ENCODE measurements at regions not wholly inside any gene's neighbourhood (a gene's known extent, or its start where the extent isn't known, plus 50 kb on each side); places are given as distances from the start of the nearest gene placed in this dataset.
"Not testable (repeated sequence)": the region's sequence is repeated elsewhere in the genome, so short reads cannot be mapped to it uniquely, and the experiment has no call there.

DNA sequence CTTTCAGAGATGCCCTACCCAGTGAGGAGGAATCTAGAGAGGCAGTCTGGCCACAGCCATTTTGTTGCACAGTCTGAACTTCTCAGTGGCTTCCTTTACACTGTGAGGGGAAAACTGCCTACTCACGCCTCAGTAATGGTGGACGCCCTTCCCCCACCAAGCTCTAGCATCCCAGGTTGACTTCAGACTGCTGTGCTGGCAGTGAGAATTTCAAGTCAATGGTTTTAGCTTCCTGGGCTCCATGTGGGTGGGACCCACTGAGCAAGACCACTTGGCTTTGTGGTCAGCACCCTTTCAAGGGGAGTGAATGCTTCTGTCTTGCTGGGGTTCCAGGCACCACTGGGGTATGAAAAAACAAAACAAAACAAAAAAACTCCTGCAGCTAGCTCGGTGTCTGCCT lies 663.2 kb upstream of the ZNF385D start:
- Histone ChIP-seq H3K4me1 (ENCODE audit: control insufficient read depth, insufficient read depth, low read length) (no peaks in the 10 kb centered on the region), H3K27ac (ENCODE audit: extremely low read depth, low read depth, low read length) (no peak overlapping the region), H3K4me3 (ENCODE audit: low read depth, low read length) (no peak overlapping the region), H3K9me3 (ENCODE audit: control insufficient read depth, insufficient read depth, low read depth, low read length) (no peaks in the 10 kb centered on the region), H3K36me3 (ENCODE audit: control insufficient read depth in 2 of 2, insufficient read depth in 1 of 2, low read length in 2 of 2) (no peaks in the 10 kb centered on the region)
- TF ChIP-seq ZIC2 (tag by site-specific recombination; IDR thresholded peaks at IDR 0.05) (no peak), ZNF555 (tag by site-specific recombination; conservative IDR thresholded peaks at IDR 0.05) (no peak), ZNF248 (tag by site-specific recombination; IDR thresholded peaks at IDR 0.05) (no peak), ZNF624 (tag by site-specific recombination; IDR thresholded peaks at IDR 0.05) (no peak), ZNF112 (tag by site-specific recombination; IDR thresholded peaks at IDR 0.05) (no peak)
- POLR2A ChIA-PET, result no interaction called here
- CTCF ChIA-PET, result no interaction called here

DNA sequence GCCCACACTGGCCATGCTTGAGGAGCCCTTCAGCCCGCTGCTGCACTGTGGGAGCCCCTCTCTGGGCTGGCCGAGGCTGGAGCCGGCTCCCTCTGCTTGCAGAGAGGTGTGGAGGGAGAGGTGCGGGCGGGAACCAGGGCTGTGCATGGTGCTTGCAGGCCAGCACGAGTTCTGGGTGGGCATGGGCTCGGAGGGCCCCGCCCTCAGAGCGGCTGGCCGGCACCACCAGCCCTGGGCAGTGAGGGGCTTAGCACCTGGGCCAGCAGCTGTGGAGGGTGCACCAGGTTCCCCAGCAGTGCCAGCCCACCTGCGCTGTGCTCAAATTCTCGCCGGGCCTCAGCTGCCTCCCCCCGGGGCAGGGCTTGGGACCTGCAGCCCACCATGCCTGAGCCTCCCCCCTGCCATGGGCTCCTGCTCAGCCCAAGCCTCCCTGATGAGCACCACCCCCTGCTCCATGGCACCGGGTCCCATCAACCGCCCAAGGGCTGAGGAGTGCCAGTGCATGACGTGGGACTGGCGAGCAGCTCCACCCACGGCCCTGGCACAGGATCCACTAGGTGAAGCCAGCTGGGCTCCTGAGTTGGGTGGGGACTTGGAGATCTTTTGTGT lies 665.9 kb upstream of the ZNF385D start:
- CTCF ChIA-PET; H3K27ac ChIP-seq (ENCODE audit: extremely low read depth, low read depth, low read length); H3K36me3 ChIP-seq (ENCODE audit: control insufficient read depth in 2 of 2, insufficient read depth in 1 of 2, low read length in 2 of 2); H3K4me1 ChIP-seq (ENCODE audit: control insufficient read depth, insufficient read depth, low read length); H3K4me3 ChIP-seq (ENCODE audit: low read depth, low read length); POLR2A ChIA-PET; H3K9me3 ChIP-seq (ENCODE audit: control insufficient read depth, insufficient read depth, low read depth, low read length): not testable (repeated sequence)

DNA sequence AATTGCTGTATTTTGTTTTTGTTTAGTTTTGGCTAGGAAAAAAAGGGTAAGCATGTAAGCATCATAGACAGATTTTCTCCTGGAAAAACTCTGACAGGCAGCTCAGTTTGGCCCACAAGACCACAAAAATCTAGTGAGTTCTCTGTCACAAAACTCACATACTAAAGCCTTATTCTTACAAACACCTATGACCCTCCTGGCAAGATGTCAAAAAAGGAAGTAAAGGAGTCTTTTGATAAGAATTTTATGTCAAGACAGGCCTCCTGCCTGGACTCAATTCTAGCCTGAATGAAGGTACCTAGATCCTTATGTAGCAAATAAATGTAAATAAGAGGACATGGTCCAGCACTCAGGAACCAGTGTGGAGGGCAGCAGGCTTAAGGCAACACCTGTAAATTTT lies 668.3 kb upstream of the ZNF385D start:
- CTCF ChIA-PET, result no interaction called here
- H3K4me1 ChIP-seq (ENCODE audit: control insufficient read depth, insufficient read depth, low read length), result no peaks in the 10 kb centered on the region
- H3K27ac ChIP-seq (ENCODE audit: extremely low read depth, low read depth, low read length), result no peak overlapping the region
- no peak overlapping the region for H3K4me3 ChIP-seq (ENCODE audit: low read depth, low read length)
- H3K36me3 ChIP-seq (ENCODE audit: control insufficient read depth in 2 of 2, insufficient read depth in 1 of 2, low read length in 2 of 2), result no peaks in the 10 kb centered on the region
- TF ChIP-seq ZNF660 (tag by site-specific recombination; IDR thresholded peaks at IDR 0.05) (no peak), ZNF302 (tag by site-specific recombination; IDR thresholded peaks at IDR 0.05; ENCODE audit: low read depth) (no peak), ZNF433 (tag by site-specific recombination; IDR thresholded peaks at IDR 0.05; ENCODE audit: low read depth) (no peak), ZNF529 (tag by site-specific recombination; IDR thresholded peaks at IDR 0.05; ENCODE audit: insufficient replicate concordance) (no peak), ZNF654 (tag by site-specific recombination; IDR thresholded peaks at IDR 0.05; ENCODE audit: low read depth) (no peak), ZNF133 (tag by site-specific recombination; IDR thresholded peaks at IDR 0.05) (no peak), MZF1 (tag by site-specific recombination; IDR thresholded peaks at IDR 0.05; ENCODE audit: borderline replicate concordance) (no peak), ZSCAN16 (tag by site-specific recombination; IDR thresholded peaks at IDR 0.05) (no peak), ZNF341 (tag by site-specific recombination; IDR thresholded peaks at IDR 0.05; ENCODE audit: low read depth) (no peak), ZNF510 (tag by site-specific recombination; IDR thresholded peaks at IDR 0.05; ENCODE audit: insufficient replicate concordance) (no peak), ZNF670 (tag by site-specific recombination; IDR thresholded peaks at IDR 0.05; ENCODE audit: low read depth) (no peak), ZNF777 (tag by site-specific recombination; IDR thresholded peaks at IDR 0.05; ENCODE audit: borderline replicate concordance) (no peak), ZNF354C (tag by site-specific recombination; IDR thresholded peaks at IDR 0.05; ENCODE audit: borderline replicate concordance, low read depth) (no peak), ZBTB1 (tag by site-specific recombination; IDR thresholded peaks at IDR 0.05) (no peak), KLF10 (tag by site-specific recombination; IDR thresholded peaks at IDR 0.05) (no peak), ZFP41 (tag by site-specific recombination; IDR thresholded peaks at IDR 0.05; ENCODE audit: borderline replicate concordance) (no peak), SCRT2 (tag by site-specific recombination; IDR thresholded peaks at IDR 0.05) (no peak), ZNF558 (tag by site-specific recombination; IDR thresholded peaks at IDR 0.05) (no peak), ZNF610 (tag by site-specific recombination; IDR thresholded peaks at IDR 0.05; ENCODE audit: borderline replicate concordance) (no peak), ZNF366 (tag by site-specific recombination; conservative IDR thresholded peaks at IDR 0.05) (no peak)
- POLR2A ChIA-PET, result no interaction called here
- no peaks in the 10 kb centered on the region for H3K9me3 ChIP-seq (ENCODE audit: control insufficient read depth, insufficient read depth, low read depth, low read length)

Measured in HEK293 (cell line).